Choroid plexus epithelial cell (primary cell): ENCODE measurements at regions not wholly inside any gene's neighbourhood (a gene's known extent, or its start where the extent isn't known, plus 50 kb on each side); places are given as distances from the start of the nearest gene placed in this dataset.
"Not testable (repeated sequence)": the region's sequence is repeated elsewhere in the genome, so short reads cannot be mapped to it uniquely, and the experiment has no call there.

Source experiments
- DNase-seq: peaks from one replicate; pipeline ENCODE4 v3.0.0-alpha.2; 2010; ENCODE audit warnings: low read depth
- H3K4me3 ChIP-seq: 2 replicates; pipeline ENCODE4 v1.5.1; 2011; ENCODE audit warnings: low read depth, mild to moderate bottlenecking, control low read depth, low read length, moderate library complexity
- TF ChIP-seq, protein P1 (sequence below): conservative IDR thresholded peaks from 2 replicates; pipeline ENCODE4 v1.5.1; 2011; ENCODE audit warnings: low read depth, mild to moderate bottlenecking, control low read depth, inconsistent platforms, low read length, moderate library complexity

GRCh38 chr21:23578027-23578426, 2029.3 kb downstream of the MRPL39 start:
- H3K4me3 ChIP-seq: no peak overlapping the region
- TF ChIP-seq, protein P1, sequence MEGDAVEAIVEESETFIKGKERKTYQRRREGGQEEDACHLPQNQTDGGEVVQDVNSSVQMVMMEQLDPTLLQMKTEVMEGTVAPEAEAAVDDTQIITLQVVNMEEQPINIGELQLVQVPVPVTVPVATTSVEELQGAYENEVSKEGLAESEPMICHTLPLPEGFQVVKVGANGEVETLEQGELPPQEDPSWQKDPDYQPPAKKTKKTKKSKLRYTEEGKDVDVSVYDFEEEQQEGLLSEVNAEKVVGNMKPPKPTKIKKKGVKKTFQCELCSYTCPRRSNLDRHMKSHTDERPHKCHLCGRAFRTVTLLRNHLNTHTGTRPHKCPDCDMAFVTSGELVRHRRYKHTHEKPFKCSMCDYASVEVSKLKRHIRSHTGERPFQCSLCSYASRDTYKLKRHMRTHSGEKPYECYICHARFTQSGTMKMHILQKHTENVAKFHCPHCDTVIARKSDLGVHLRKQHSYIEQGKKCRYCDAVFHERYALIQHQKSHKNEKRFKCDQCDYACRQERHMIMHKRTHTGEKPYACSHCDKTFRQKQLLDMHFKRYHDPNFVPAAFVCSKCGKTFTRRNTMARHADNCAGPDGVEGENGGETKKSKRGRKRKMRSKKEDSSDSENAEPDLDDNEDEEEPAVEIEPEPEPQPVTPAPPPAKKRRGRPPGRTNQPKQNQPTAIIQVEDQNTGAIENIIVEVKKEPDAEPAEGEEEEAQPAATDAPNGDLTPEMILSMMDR: no peak
- DNase-seq: no peak

DNA sequence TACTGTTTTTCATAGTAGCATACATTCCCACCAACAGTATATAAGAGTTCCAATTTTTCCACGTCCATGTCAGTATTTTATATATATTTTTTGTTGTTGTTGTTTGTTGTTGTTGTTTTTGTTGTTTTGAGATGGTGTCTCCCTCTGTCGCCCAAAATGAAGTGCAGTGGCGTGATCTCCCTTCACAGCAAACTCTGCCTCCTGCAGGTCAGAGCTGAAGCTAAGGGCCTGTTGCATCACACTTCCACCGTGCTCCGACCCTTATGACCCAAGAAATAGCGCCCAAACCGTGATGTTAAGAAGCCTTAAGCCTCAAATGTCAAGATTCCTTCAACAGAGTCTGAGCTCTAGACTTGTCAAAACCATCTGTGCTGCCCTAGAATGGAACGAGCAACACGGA, 2032.3 kb downstream of the MRPL39 start:
- no peak for DNase-seq
- no peak overlapping the region for H3K4me3 ChIP-seq
- TF ChIP-seq, protein P1: no peak

DNA sequence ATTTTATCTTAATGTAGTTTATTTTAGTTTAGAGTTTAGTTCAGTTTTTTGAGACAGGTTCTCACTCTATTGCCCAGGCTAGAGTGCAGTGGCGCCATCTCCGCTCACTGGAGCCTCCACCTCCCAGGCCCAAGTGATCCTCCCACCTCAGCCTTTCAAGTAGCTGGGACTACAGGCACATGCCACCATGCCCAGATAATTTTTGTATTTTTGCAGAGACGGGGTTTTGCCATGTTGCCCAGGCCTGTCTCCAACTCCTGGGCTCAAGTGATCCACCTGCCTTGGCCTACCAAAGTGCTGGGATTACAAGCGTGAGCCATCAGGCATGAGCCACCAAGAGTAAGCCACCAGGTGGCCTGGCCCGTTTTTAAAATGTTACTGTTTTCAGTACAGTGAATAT, 2058.4 kb downstream of the MRPL39 start:
- H3K4me3 ChIP-seq, DNase-seq: not testable (repeated sequence)

DNA sequence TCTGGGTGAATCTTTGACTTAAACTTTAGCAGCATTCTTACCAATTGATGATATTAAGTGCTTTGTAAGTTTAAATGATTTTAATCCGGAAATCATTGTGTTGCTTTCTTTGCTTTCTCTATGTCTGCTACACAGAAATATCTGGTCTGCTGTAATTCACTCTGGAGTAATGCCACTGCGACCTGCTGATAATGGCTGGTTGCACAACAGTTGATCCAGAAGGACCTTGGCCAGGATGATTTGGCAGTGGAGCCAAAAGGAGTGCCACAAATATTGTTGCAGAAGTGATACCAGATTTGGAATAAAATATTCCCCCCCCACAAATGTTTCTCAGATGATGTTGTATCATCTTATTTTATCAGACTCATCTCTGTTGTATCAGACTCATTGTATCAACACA, 2063.9 kb downstream of the MRPL39 start:
- TF ChIP-seq, protein P1: no peak
- no peak for DNase-seq
- H3K4me3 ChIP-seq: no peak overlapping the region

DNA sequence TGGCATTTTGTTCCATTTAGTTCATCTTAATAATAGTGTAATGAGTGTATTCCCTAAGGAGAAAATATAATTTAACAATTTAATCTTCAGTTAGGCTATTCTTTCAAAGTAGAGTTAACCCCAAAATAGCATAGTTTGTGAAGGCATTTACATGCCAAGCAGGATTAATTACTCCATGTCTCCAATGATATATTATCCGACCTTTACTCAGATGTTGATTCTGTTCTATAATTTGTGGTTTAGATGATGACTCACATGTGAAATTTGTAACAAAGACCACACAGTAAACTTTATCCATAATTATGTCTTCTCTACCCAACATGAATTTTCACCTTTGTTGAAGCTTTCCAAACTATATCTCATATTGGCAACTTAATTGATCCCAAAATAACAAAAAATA, 2065.2 kb downstream of the MRPL39 start:
- no peak overlapping the region for H3K4me3 ChIP-seq
- DNase-seq: no peak
- TF ChIP-seq, protein P1: no peak

GRCh38 chr21:23541571-23541970, 2065.7 kb downstream of the MRPL39 start:
- TF ChIP-seq, protein P1: no peak
- no peak for DNase-seq
- no peak overlapping the region for H3K4me3 ChIP-seq

DNA sequence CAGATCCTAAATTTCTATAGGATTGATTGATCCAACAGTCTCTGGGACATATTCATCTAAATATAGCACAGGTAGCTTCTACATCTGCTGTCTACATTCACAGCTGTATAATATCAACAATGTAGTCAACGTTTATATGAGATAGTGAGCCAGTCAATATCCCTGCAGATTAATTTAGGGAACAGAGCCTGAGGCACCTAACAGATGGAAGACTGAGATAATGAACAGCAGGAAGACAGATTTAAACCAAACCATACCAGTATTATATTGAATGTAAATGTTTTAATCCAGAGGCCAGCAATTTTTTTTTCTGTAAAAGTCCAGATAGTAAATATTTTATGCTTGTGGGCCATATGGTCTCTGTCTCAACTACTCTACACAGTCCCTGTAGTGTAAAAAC, 2072.4 kb downstream of the MRPL39 start:
- no peak overlapping the region for H3K4me3 ChIP-seq
- no peak for DNase-seq
- TF ChIP-seq, protein P1: no peak

DNA sequence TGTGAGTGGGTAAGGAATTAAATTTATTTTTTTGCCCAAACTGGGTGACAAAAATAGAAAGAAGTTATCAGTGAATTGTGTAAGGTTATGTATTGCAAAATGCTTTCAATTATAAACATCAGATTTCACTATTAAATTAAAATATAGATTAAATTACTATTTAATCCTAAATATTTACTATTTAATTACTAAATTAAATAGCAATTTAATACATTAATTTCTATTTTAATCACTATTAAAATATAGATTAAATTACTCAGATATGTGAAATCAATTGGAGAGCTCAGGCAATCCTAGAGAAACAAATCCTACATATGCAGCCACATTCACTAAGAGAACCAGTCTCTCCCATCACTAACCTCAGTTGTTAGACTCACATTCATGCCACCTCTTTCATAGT, 2075.8 kb downstream of the MRPL39 start:
- TF ChIP-seq, protein P1: no peak
- no peak for DNase-seq
- no peak overlapping the region for H3K4me3 ChIP-seq
